HFFc6 (cell line): ENCODE measurements at regions not wholly inside any gene's neighbourhood (a gene's known extent, or its start where the extent isn't known, plus 50 kb on each side); places are given as distances from the start of the nearest gene placed in this dataset.

ENCODE experiments used
- DNase-seq: peaks from one replicate; pipeline ENCODE4 v3.0.0-alpha.2; 2018
- H3K27ac Mint-ChIP-seq: 2 replicates; pipeline ENCODE4 v1.8.0; 2020; ENCODE audit warnings: mild to moderate bottlenecking, mixed read lengths
- H3K27me3 Mint-ChIP-seq: 2 replicates; pipeline ENCODE4 v1.8.0; 2021; ENCODE audit warnings: mild to moderate bottlenecking, moderate library complexity, mixed read lengths; ENCODE audit not compliant: insufficient read depth
- H3K36me3 Mint-ChIP-seq: 2 replicates; pipeline ENCODE4 v1.8.0; 2021; ENCODE audit warnings: low read depth, mixed read lengths
- H3K4me1 Mint-ChIP-seq: 2 replicates; pipeline ENCODE4 v1.8.0; 2020; ENCODE audit warnings: low read depth, mixed read lengths
- H3K4me3 Mint-ChIP-seq: 2 replicates; pipeline ENCODE4 v1.8.0; 2020; ENCODE audit warnings: mild to moderate bottlenecking, moderate library complexity, mixed read lengths
- H3K9me3 Mint-ChIP-seq: 2 replicates; pipeline ENCODE4 v1.8.0; 2020; ENCODE audit warnings: mild to moderate bottlenecking, mixed read lengths
- CTCF ChIP-seq: fragments of 200-600 bp; sonication (generic); IDR thresholded peaks from 2 replicates; pipeline ENCODE4 v1.5.0; 2021; ENCODE audit warnings: antibody characterized with exemption, mild to moderate bottlenecking

DNA sequence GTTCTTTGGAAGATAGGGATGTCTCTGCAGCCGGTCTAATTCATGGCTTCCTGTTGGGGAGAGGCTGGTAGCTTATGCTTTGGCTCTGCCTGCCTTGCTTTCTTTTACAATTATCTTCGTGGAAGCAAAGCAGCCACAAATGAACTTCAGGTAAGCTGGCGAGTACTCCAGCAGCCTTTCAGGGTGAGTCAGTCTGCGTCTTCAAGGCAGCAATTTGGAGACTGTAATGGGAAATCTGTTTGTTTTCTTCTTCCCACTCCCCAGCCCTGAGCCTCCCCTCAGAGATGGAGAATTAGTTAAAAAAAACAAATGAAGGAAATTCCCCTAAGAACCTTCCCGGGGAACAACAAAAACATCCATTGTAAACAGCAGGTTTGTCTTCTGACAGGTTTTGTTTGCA, 100.1 kb downstream of the PSAT1 start:
- Mint-ChIP-seq H3K9me3 (peaks cover 20% of the 10 kb centered on the region), H3K4me3 (no peak overlapping the region), H3K27ac (no peak overlapping the region), H3K4me1 (peaks cover 17% of the 10 kb centered on the region), H3K36me3 (peaks cover 28% of the 10 kb centered on the region), H3K27me3 (peaks cover 9% of the 10 kb centered on the region)
- TF ChIP-seq CTCF: no peak
- DNase-seq: no peak

- Mint-ChIP-seq H3K4me1 (peaks cover 17% of the 10 kb centered on the region), H3K27ac (no peak overlapping the region), H3K36me3 (peaks cover 28% of the 10 kb centered on the region), H3K27me3 (peaks cover 9% of the 10 kb centered on the region), H3K9me3 (peaks cover 20% of the 10 kb centered on the region), H3K4me3 (no peak overlapping the region)
- no peak for TF ChIP-seq CTCF
- DNase-seq: no peak
Measured at GRCh38 chr9:78397454-78397853, 100.5 kb downstream of the PSAT1 start.

DNA sequence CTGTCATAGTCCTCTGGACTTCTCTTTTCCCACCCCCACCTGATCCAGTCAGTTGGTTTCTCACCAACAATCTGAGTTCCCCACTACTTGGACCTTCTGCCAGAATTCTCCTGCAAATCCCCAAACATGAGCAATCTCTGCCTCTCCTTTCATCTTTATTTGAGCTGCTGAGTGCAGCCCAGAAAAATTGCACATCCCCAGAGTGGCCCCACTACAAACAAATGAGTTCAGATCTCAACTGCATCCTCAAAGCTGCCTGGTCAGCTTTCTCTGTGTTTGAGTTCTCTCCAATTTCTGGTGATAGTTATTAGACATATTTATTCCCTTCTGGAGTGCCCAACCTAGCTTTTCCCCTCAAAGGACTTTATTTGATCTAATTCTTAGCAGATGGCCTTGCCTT, 102.2 kb downstream of the PSAT1 start:
- no peak overlapping the region for H3K4me3 Mint-ChIP-seq
- H3K27me3 Mint-ChIP-seq: peaks cover 2% of the 10 kb centered on the region
- peaks cover 20% of the 10 kb centered on the region for H3K36me3 Mint-ChIP-seq
- H3K27ac Mint-ChIP-seq: no peak overlapping the region
- peaks cover 17% of the 10 kb centered on the region for H3K4me1 Mint-ChIP-seq
- no peak for TF ChIP-seq CTCF
- DNase-seq: no peak
- H3K9me3 Mint-ChIP-seq: peaks cover 19% of the 10 kb centered on the region

- H3K27me3 Mint-ChIP-seq: peaks cover 3% of the 10 kb centered on the region
- no peak for DNase-seq
- TF ChIP-seq CTCF: no peak
- peaks cover 17% of the 10 kb centered on the region for H3K4me1 Mint-ChIP-seq
- H3K4me3 Mint-ChIP-seq: no peak overlapping the region
- H3K36me3 Mint-ChIP-seq: peaks cover 8% of the 10 kb centered on the region
- peaks cover 5% of the 10 kb centered on the region for H3K9me3 Mint-ChIP-seq
- no peak overlapping the region for H3K27ac Mint-ChIP-seq
Measured at GRCh38 chr9:78400496-78400895, 103.6 kb downstream of the PSAT1 start.

- Mint-ChIP-seq H3K4me1 (no peaks in the 10 kb centered on the region), H3K4me3 (no peak overlapping the region), H3K27ac (no peak overlapping the region), H3K27me3 (peaks cover 11% of the 10 kb centered on the region), H3K9me3 (no peaks in the 10 kb centered on the region), H3K36me3 (no peaks in the 10 kb centered on the region)
- no peak for TF ChIP-seq CTCF
- no peak for DNase-seq
Measured at GRCh38 chr9:78405461-78405860, 108.5 kb downstream of the PSAT1 start.

DNA sequence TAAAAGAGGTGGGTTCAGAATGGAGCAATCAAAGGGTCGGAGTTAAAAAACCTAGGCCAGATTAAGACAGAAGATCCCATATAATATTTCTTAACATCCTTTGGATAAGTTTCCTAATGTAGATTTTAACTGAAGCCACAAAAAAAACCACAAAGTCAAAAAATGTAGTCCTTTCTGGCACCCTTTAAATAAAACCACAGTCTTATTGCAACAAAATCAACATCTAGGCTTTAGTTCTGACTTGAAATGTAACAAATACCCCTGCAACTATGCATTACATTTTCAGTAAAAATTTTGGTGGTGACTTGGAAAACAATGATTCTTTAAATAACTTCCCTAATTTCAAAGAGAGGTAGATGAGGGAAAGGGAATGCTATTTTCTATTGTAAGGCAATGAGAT, 109.2 kb downstream of the PSAT1 start:
- no peak for DNase-seq
- H3K4me3 Mint-ChIP-seq: no peak overlapping the region
- TF ChIP-seq CTCF: no peak
- no peaks in the 10 kb centered on the region for H3K4me1 Mint-ChIP-seq
- H3K27me3 Mint-ChIP-seq: peaks cover 12% of the 10 kb centered on the region
- no peaks in the 10 kb centered on the region for H3K9me3 Mint-ChIP-seq
- H3K27ac Mint-ChIP-seq: no peak overlapping the region
- no peaks in the 10 kb centered on the region for H3K36me3 Mint-ChIP-seq
